Fibroblast of the aortic adventitia (primary cell): ENCODE measurements at regions not wholly inside any gene's neighbourhood (a gene's known extent, or its start where the extent isn't known, plus 50 kb on each side); places are given as distances from the start of the nearest gene placed in this dataset.

Source experiments
- DNase-seq: peaks from one replicate; pipeline ENCODE4 v3.0.0-alpha.2; 2010; ENCODE audit warnings: low read depth
- H3K4me3 ChIP-seq: 2 replicates; pipeline ENCODE4 v1.5.1; 2011; ENCODE audit warnings: low read depth, mild to moderate bottlenecking, control low read depth, low read length, moderate library complexity
- TF ChIP-seq, protein P1 (sequence below): IDR thresholded peaks from 2 replicates; pipeline ENCODE4 v1.5.1; 2011; ENCODE audit warnings: mild to moderate bottlenecking, low read length, control low read depth, inconsistent platforms; ENCODE audit not compliant: insufficient read depth

- no peak overlapping the region for H3K4me3 ChIP-seq
- no peak for DNase-seq
- TF ChIP-seq, protein P1, sequence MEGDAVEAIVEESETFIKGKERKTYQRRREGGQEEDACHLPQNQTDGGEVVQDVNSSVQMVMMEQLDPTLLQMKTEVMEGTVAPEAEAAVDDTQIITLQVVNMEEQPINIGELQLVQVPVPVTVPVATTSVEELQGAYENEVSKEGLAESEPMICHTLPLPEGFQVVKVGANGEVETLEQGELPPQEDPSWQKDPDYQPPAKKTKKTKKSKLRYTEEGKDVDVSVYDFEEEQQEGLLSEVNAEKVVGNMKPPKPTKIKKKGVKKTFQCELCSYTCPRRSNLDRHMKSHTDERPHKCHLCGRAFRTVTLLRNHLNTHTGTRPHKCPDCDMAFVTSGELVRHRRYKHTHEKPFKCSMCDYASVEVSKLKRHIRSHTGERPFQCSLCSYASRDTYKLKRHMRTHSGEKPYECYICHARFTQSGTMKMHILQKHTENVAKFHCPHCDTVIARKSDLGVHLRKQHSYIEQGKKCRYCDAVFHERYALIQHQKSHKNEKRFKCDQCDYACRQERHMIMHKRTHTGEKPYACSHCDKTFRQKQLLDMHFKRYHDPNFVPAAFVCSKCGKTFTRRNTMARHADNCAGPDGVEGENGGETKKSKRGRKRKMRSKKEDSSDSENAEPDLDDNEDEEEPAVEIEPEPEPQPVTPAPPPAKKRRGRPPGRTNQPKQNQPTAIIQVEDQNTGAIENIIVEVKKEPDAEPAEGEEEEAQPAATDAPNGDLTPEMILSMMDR = no peak
Measured at GRCh38 chr7:67870396-67870795, 873.8 kb downstream of the TYW1 start.

DNA sequence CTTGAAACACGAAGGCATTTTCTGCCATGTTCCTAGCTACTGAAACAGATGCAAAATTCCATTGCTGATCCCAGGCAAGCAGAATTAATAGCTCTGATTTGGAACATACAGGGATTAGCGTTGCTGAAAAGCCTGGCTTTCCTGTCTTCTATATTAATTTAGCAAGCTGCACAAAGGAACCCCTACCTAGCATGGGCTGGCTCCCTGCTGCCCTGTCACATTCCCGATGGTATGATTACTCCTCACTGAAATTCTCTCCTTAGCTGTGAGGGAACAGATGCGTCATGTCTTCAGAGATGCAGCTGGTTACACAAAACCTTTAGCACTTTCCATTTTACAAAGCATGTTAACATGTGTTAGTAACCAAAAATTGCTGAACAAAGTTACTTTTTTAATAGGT, 878.9 kb downstream of the TYW1 start:
- TF ChIP-seq, protein P1 = no peak
- no peak overlapping the region for H3K4me3 ChIP-seq
- DNase-seq = no peak

DNA sequence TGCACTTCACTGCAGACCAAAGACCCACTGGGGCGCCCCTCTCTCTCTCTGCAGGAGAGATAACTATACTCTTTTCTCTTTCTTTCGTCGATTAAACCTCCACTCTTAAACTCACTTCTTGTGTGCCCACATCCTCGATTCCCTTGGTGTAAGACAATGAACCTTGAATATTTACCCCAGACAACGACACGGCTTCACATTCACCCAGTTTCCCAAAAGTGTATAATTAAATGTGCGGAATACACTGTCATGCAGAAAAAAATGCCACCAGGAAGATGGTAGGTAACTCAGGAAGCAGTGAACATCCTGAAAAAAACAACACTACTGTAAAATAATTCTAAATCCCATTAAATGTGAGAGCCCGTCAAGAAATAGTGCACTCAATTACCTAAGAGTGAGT, 882.2 kb downstream of the TYW1 start:
- no peak overlapping the region for H3K4me3 ChIP-seq
- TF ChIP-seq, protein P1 = no peak
- DNase-seq = no peak

GRCh38 chr7:67882843-67883242, 886.2 kb downstream of the TYW1 start:
- no peak overlapping the region for H3K4me3 ChIP-seq
- TF ChIP-seq, protein P1 = no peak
- no peak for DNase-seq

DNA sequence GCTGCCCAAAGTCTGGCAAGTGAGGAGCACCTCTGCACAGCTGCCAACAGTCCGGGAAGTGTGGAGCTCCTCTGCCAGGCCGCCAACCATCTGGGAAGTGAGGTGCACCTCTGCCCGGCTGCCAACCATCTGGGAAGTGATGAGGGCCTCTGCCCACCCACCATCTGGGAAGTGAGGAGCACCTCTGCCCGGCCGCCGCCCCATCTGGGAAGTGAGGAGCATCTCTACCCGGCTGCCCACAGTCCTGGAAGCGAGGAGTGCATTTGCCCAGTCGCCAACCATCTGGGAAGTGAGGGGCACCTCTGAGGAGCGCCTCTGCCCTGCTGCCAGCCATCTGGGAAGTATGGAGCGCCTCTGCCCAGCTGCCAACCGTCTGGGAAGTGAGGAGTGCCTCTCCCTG, 893.7 kb downstream of the TYW1 start:
- H3K4me3 ChIP-seq = no peak overlapping the region
- no peak for DNase-seq
- TF ChIP-seq, protein P1 = no peak

DNA sequence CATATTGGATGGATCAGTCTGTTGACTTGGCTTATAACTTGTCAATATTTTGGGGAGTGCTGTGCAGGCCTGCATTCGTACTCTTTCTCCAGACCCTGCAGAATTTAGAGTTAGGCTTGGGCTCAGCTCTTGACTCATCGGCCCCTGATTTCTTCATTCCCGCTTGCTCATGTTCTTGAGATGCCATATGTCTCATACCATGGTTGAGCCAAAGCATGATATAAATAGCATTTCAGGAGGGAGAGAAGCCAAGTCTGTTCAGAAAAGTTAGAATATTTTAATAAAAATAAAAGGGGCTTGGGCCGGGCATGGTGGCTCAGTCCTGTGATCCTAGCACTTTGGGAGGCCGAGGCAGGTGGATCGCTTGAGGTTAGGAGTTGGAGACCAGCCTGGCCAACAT, 898.1 kb downstream of the TYW1 start:
- H3K4me3 ChIP-seq = no peak overlapping the region
- no peak for DNase-seq
- TF ChIP-seq, protein P1 = no peak

- no peak overlapping the region for H3K4me3 ChIP-seq
- TF ChIP-seq, protein P1 = no peak
- no peak for DNase-seq
Measured at GRCh38 chr7:67896721-67897120, 900.1 kb downstream of the TYW1 start.
